Endodermal cell (in vitro differentiated cells): ENCODE measurements at regions not wholly inside any gene's neighbourhood (a gene's known extent, or its start where the extent isn't known, plus 50 kb on each side); places are given as distances from the start of the nearest gene placed in this dataset.
A peak's percentile ranks its signal among the peaks of the same experiment; 100 is the strongest.

Experiments
- DNase-seq: peaks from one replicate; pipeline ENCODE4 v3.0.0-alpha.2; 2017
- H3K27ac ChIP-seq: 2 replicates; pipeline ENCODE4 v1.5.1; 2013; ENCODE audit warnings: mild to moderate bottlenecking, low read depth, low read length, moderate library complexity
- H3K27me3 ChIP-seq: 2 replicates; pipeline ENCODE4 v1.6.1; 2013; ENCODE audit warnings: mild to moderate bottlenecking, low read length, moderate library complexity; ENCODE audit not compliant: insufficient read depth, control insufficient read depth, poor library complexity, severe bottlenecking
- H3K36me3 ChIP-seq: 2 replicates; pipeline ENCODE4 v1.7.0; 2013; ENCODE audit warnings: mild to moderate bottlenecking, low read length, moderate library complexity; ENCODE audit not compliant: control insufficient read depth, insufficient read depth
- H3K4me1 ChIP-seq: one replicate; pipeline ENCODE4 v1.7.0; 2013; ENCODE audit warnings: low read length; ENCODE audit not compliant: control insufficient read depth, insufficient read depth
- H3K4me3 ChIP-seq: 2 replicates; pipeline ENCODE4 v1.5.1; 2013; ENCODE audit warnings: mild to moderate bottlenecking, low read length, moderate library complexity
- H3K9ac ChIP-seq: 2 replicates; pipeline ENCODE4 v1.6.1; 2013; ENCODE audit warnings: mild to moderate bottlenecking, low read length, moderate library complexity; ENCODE audit not compliant: poor library complexity, severe bottlenecking; ENCODE audit errors: extremely low read depth
- H3K9me3 ChIP-seq: 2 replicates; pipeline ENCODE4 v1.6.1; 2013; ENCODE audit warnings: mild to moderate bottlenecking, low read length, moderate library complexity; ENCODE audit not compliant: control insufficient read depth
- H3K27ac Mint-ChIP-seq: 2 replicates; pipeline ENCODE4 v1.8.0; 2020; ENCODE audit warnings: mixed read lengths
- H3K27me3 Mint-ChIP-seq: 2 replicates; pipeline ENCODE4 v1.8.0; 2021; ENCODE audit warnings: mild to moderate bottlenecking, mixed read lengths; ENCODE audit not compliant: insufficient read depth
- H3K36me3 Mint-ChIP-seq: 2 replicates; pipeline ENCODE4 v1.8.0; 2020; ENCODE audit warnings: low read depth, mixed read lengths
- H3K4me1 Mint-ChIP-seq: 2 replicates; pipeline ENCODE4 v1.8.0; 2020; ENCODE audit warnings: mixed read lengths
- H3K4me3 Mint-ChIP-seq: 2 replicates; pipeline ENCODE4 v1.8.0; 2020; ENCODE audit warnings: mild to moderate bottlenecking, moderate library complexity, mixed read lengths
- H3K9me3 Mint-ChIP-seq: 2 replicates; pipeline ENCODE4 v1.8.0; 2020; ENCODE audit warnings: mild to moderate bottlenecking, mixed read lengths
- WGBS, 2 experiments: methylation state at CpG; one replicate each; pipeline versions ENCODE4 v1.1.5 to v1.1.7; 2013; ENCODE audit warnings: missing lambda C conversion rate in 2 of 2, mixed read lengths in 1 of 2; ENCODE audit not compliant: insufficient coverage in 1 of 2, insufficient read length in 1 of 2; 5-methylcytosine and 5-hydroxymethylcytosine counted together
- TF ChIP-seq, protein P1 (sequence below): fragments of 200-600 bp; sonication (generic); conservative IDR thresholded peaks from 2 replicates; pipeline ENCODE4 v1.5.0; 2021; ENCODE audit warnings: antibody characterized with exemption, mild to moderate bottlenecking

DNA sequence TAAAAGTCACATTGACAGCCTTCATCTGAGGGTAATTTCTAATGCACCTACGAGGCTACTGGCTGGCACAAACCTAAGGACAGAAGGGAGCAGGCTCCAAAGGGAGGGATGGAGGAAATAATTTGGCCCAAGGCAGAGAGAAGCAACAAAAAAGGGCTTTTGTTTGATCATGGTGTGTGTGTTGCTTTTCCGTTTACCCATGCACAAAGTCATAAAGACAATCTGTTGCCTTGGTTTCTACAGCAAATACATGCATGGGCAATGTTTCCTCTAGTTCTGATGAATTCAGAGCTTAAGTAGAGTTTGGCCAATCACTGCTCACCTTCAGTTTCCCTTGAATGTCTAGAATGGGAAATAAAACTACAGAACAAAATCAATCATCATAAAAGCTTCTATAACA is 262.5 kb upstream of the CAND1 start:
- H3K9me3 Mint-ChIP-seq, result no peaks in the 10 kb centered on the region
- H3K4me1 Mint-ChIP-seq, result no peaks in the 10 kb centered on the region
- peaks cover 7% of the 10 kb centered on the region for H3K27me3 ChIP-seq

GRCh38 chr12:67014642-67015041 is 254.5 kb upstream of the CAND1 start:
- H3K27me3 ChIP-seq, result no peaks in the 10 kb centered on the region
- H3K36me3 ChIP-seq, result no peaks in the 10 kb centered on the region
- DNase-seq, result no peak
- Mint-ChIP-seq H3K9me3 (no peaks in the 10 kb centered on the region), H3K4me1 (peaks cover 31% of the 10 kb centered on the region), H3K27me3 (no peaks in the 10 kb centered on the region), H3K36me3 (no peaks in the 10 kb centered on the region), H3K4me3 (no peak overlapping the region), H3K27ac (no peak overlapping the region)
- no CpG with 5 or more reads among the region's 1 CpG for WGBS, 2 experiments
- H3K27ac ChIP-seq, result no peak overlapping the region
- H3K9ac ChIP-seq, result no peak overlapping the region
- H3K4me1 ChIP-seq, result peaks cover 10% of the 10 kb centered on the region
- TF ChIP-seq, protein P1, sequence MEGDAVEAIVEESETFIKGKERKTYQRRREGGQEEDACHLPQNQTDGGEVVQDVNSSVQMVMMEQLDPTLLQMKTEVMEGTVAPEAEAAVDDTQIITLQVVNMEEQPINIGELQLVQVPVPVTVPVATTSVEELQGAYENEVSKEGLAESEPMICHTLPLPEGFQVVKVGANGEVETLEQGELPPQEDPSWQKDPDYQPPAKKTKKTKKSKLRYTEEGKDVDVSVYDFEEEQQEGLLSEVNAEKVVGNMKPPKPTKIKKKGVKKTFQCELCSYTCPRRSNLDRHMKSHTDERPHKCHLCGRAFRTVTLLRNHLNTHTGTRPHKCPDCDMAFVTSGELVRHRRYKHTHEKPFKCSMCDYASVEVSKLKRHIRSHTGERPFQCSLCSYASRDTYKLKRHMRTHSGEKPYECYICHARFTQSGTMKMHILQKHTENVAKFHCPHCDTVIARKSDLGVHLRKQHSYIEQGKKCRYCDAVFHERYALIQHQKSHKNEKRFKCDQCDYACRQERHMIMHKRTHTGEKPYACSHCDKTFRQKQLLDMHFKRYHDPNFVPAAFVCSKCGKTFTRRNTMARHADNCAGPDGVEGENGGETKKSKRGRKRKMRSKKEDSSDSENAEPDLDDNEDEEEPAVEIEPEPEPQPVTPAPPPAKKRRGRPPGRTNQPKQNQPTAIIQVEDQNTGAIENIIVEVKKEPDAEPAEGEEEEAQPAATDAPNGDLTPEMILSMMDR, result no peak
- H3K9me3 ChIP-seq, result no peaks in the 10 kb centered on the region
- H3K4me3 ChIP-seq, result no peak overlapping the region

More for the DNA sequence above, 262.5 kb upstream of the CAND1 start:
- no peaks in the 10 kb centered on the region for H3K36me3 Mint-ChIP-seq
- no peaks in the 10 kb centered on the region for H3K36me3 ChIP-seq
- no peak overlapping the region for H3K4me3 ChIP-seq
- no peaks in the 10 kb centered on the region for H3K9me3 ChIP-seq
- H3K9ac ChIP-seq, result no peak overlapping the region
- no peaks in the 10 kb centered on the region for H3K4me1 ChIP-seq
- no peaks in the 10 kb centered on the region for H3K27me3 Mint-ChIP-seq
- TF ChIP-seq, protein P1, result no peak
- no peak overlapping the region for H3K4me3 Mint-ChIP-seq
- no peak for DNase-seq
- no peak overlapping the region for H3K27ac ChIP-seq
- H3K27ac Mint-ChIP-seq, result no peak overlapping the region
- WGBS, 2 experiments, result 73 to 88% methylated on average over 1 to 2 of the region's 2 CpGs

DNA sequence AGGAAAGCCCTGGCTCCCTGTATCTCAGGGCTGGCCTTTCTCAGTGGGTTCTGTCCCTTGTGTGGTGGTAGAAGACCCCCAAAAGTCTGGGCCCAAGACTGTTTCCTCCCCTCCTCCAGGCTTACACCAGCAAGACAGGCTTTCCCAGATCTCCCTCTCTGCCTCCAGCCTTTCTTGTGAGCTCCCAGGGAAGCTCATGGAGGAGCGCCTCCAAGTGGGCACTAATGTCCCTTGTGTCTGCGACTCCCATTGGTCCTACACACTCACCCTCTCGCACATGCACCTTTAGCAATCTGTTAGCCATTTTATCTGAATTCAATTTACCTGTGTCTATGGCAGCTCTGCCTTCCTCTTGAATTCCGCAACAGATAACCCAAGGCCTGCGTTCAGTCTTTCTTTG is 251.1 kb upstream of the CAND1 start:
- 88 to 100% methylated on average over 3 to 5 of the region's 5 CpGs for WGBS, 2 experiments
- peaks cover 10% of the 10 kb centered on the region for H3K4me1 ChIP-seq
- H3K27ac ChIP-seq, result no peak overlapping the region
- peaks cover 28% of the 10 kb centered on the region for H3K4me1 Mint-ChIP-seq
- H3K27ac Mint-ChIP-seq, result peak overlapping the region; percentile 44
- no peak overlapping the region for H3K9ac ChIP-seq
- H3K9me3 Mint-ChIP-seq, result no peaks in the 10 kb centered on the region
- peak; percentile 91 for DNase-seq
- TF ChIP-seq, protein P1, result peak; percentile 76
- no peaks in the 10 kb centered on the region for H3K9me3 ChIP-seq
- H3K36me3 ChIP-seq, result no peaks in the 10 kb centered on the region
- no peak overlapping the region for H3K4me3 ChIP-seq
- no peaks in the 10 kb centered on the region for H3K36me3 Mint-ChIP-seq
- no peaks in the 10 kb centered on the region for H3K27me3 Mint-ChIP-seq
- H3K4me3 Mint-ChIP-seq, result no peak overlapping the region
- no peaks in the 10 kb centered on the region for H3K27me3 ChIP-seq
